Lung (tissue), 11 donors: ENCODE measurements at regions not wholly inside any gene's neighbourhood (a gene's known extent, or its start where the extent isn't known, plus 50 kb on each side); places are given as distances from the start of the nearest gene placed in this dataset.

Source experiments
- ATAC-seq: fragments of 200-7000 bp; cut with Tn5 transposase; one replicate; pipeline ENCODE4 v1.9.1; 2020; ENCODE audit warnings: moderate number of reproducible peaks; ENCODE audit not compliant: insufficient read depth, low FRiP score
- DNase-seq, 3 donors: peaks; one replicate each; pipeline ENCODE4 v3.0.0-alpha.2; 2013 to 2017
- H3K27ac ChIP-seq, 2 donors: one replicate each; pipeline ENCODE4 v1.5.1; 2013; ENCODE audit warnings: mild to moderate bottlenecking in 2 of 2, moderate library complexity in 2 of 2, control low read depth in 1 of 2, inconsistent platforms in 1 of 2, low read depth in 1 of 2, low read length in 1 of 2
- H3K27me3 ChIP-seq, 3 donors: one replicate each; pipeline ENCODE4 v1.5.1; 2013; ENCODE audit warnings: low read length in 2 of 3; ENCODE audit not compliant: control insufficient read depth in 3 of 3, insufficient read depth in 3 of 3
- H3K36me3 ChIP-seq, 4 donors: one replicate each; pipeline ENCODE4 v1.5.1; 2013; ENCODE audit warnings: low read length in 4 of 4, mild to moderate bottlenecking in 1 of 4, moderate library complexity in 1 of 4; ENCODE audit not compliant: control insufficient read depth in 4 of 4, insufficient read depth in 4 of 4
- H3K4me1 ChIP-seq, 5 donors: one replicate each; pipeline ENCODE4 v1.5.1; 2013; ENCODE audit warnings: low read length in 5 of 5, mild to moderate bottlenecking in 2 of 5, moderate library complexity in 1 of 5; ENCODE audit not compliant: control insufficient read depth in 5 of 5, insufficient read depth in 5 of 5
- H3K4me3 ChIP-seq: one replicate; pipeline ENCODE4 v1.5.1; 2013; ENCODE audit warnings: mild to moderate bottlenecking, control low read depth, moderate library complexity
- H3K9ac ChIP-seq, 2 donors: one replicate each; pipeline ENCODE4 v1.5.1; 2013; ENCODE audit warnings: low read length in 2 of 2, control low read depth in 1 of 2; ENCODE audit not compliant: insufficient read depth in 1 of 2
- H3K9me3 ChIP-seq, 4 donors: one replicate each; pipeline ENCODE4 v1.5.1; 2013; ENCODE audit warnings: low read length in 3 of 4, mild to moderate bottlenecking in 1 of 4, moderate library complexity in 1 of 4; ENCODE audit not compliant: control insufficient read depth in 4 of 4, insufficient read depth in 3 of 4
- CTCF ChIP-seq: IDR thresholded peaks from 2 replicates; pipeline ENCODE4 v1.5.1; 2012; ENCODE audit warnings: mild to moderate bottlenecking; ENCODE audit errors: control extremely low read depth, extremely low read depth
- WGBS, 2 donors: extraction: QIAGEN DNeasy Blood & Tissue Kit; methylation state at CpG; one replicate each; pipeline ENCODE4 v1.1.7; 2013; 5-methylcytosine and 5-hydroxymethylcytosine counted together
- donor health status: control.
- donor health status: control.
- donor health status: Bipolar disorder and iron deficiency.
- donor health status: healthy.
- donor health status: DM: yes; HTN: yes; CAD: no.

GRCh38 chr20:11591965-11592364 is 325.7 kb upstream of the BTBD3 start:
- no peaks in the 10 kb centered on the region for H3K36me3 ChIP-seq
- TF ChIP-seq CTCF: no peak
- no peak overlapping the region for H3K4me3 ChIP-seq
- no peak overlapping the region for H3K9ac ChIP-seq
- no peak overlapping the region for H3K27ac ChIP-seq
- no peak for DNase-seq
- no peaks in the 10 kb centered on the region for H3K27me3 ChIP-seq
- no peaks in the 10 kb centered on the region for H3K9me3 ChIP-seq
- ATAC-seq: no peak
- no peaks in the 10 kb centered on the region for H3K4me1 ChIP-seq

DNA sequence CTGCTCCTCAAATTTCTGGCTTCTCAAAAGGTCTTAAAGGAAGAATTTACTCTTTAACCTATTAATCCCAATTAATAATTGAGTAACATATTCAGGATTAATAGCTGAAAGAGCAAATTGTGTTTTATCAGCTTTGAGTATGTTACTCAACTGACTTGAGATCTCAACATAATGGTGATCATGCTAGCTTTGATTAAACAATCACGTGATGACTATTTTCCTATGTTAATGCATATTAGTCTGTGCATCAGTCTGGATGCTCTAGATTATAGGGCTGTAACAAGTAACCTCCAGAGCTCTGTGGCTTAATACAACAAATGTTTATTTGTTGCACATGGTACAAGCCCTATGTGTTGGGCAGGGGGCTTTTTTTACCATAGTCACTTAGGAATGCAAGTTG is 313.4 kb upstream of the BTBD3 start:
- ATAC-seq (no peak), DNase-seq (no peak)
- H3K4me1 ChIP-seq: no peaks in the 10 kb centered on the region
- 84 to 95% methylated on average over 1 of the region's 1 CpG for WGBS, 2 donors
- H3K27ac ChIP-seq: no peak overlapping the region
- no peaks in the 10 kb centered on the region for H3K27me3 ChIP-seq
- H3K9ac ChIP-seq: no peak overlapping the region
- peaks cover 0 to 2% (median 0%) of the 10 kb centered on the region in 4 donors for H3K9me3 ChIP-seq
- no peaks in the 10 kb centered on the region for H3K36me3 ChIP-seq
- no peak overlapping the region for H3K4me3 ChIP-seq
- TF ChIP-seq CTCF: no peak

GRCh38 chr20:11607047-11607446 is 310.6 kb upstream of the BTBD3 start:
- ATAC-seq: no peak
- TF ChIP-seq CTCF: no peak
- Histone ChIP-seq H3K9me3 (peaks cover 0 to 5% (median 0%) of the 10 kb centered on the region in 4 donors), H3K4me3 (no peak overlapping the region), H3K4me1 (no peaks in the 10 kb centered on the region), H3K27me3 (no peaks in the 10 kb centered on the region), H3K9ac (no peak overlapping the region), H3K27ac (no peak overlapping the region), H3K36me3 (no peaks in the 10 kb centered on the region)
- 87 to 96% methylated on average over 5 of the region's 5 CpGs for WGBS, 2 donors
- DNase-seq: no peak

- Histone ChIP-seq H3K4me1 (no peaks in the 10 kb centered on the region), H3K27me3 (no peaks in the 10 kb centered on the region), H3K4me3 (no peak overlapping the region), H3K36me3 (no peaks in the 10 kb centered on the region), H3K9ac (no peak overlapping the region), H3K27ac (no peak overlapping the region), H3K9me3 (peaks cover 0 to 5% (median 0%) of the 10 kb centered on the region in 4 donors)
- DNase-seq: no peak
- WGBS, 2 donors: 97% methylated on average over 23 of the region's 23 CpGs
- TF ChIP-seq CTCF: no peak
- no peak for ATAC-seq
Observed at GRCh38 chr20:11608736-11609135, 309.0 kb upstream of the BTBD3 start.
